NCI-H187 treated with DMSO at 0.1 percent for 48 hours (cell line): ENCODE measurements at regions not wholly inside any gene's neighbourhood (a gene's known extent, or its start where the extent isn't known, plus 50 kb on each side); places are given as distances from the start of the nearest gene placed in this dataset.
"Not testable (repeated sequence)": the region's sequence is repeated elsewhere in the genome, so short reads cannot be mapped to it uniquely, and the experiment has no call there.

Experiments used
- DNase-seq: peaks from one replicate; lab custom pipeline; 2025; lab: John Stamatoyannopoulos, UW

DNA sequence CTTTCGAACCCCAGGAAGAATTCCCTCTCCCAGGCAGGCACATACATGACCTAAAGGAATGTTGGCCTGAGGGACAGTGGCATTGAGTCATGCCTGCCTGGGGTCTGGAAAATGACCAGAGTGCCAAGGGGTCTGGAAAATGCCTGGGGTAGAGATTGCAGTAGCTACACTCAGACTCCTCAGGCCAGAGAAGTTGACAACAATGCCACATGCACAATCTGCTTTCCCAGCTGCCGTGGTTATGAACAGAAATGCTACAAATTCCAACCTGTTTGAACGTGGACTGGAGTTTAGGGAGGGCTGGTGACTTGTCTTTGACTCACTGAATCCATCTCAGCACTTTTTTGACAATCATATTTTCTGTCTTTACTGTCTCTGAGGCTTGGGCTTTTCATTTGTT is 250.0 kb downstream of the ABCC12 start:
- no peak for DNase-seq

DNA sequence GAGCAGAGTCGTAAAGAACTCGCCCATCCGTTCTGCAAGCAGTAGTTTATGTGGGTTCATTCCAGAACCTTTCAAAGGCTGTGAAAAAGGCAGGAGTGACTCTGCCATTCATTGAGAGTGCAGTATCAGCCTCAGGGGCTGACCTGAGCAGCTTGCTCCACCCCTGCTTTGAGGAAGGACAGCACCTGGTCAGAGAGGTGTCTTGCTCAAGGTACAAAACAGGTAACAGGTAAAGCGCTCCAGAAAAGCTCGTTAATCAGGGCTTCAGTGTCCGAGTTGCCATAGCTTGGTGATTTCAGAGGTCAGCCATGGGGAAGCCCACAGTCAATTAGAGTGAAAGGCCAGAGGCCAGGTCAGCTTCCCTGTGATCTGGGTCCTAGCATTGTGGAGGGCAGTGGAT is 251.1 kb downstream of the ABCC12 start:
- DNase-seq = no peak

DNA sequence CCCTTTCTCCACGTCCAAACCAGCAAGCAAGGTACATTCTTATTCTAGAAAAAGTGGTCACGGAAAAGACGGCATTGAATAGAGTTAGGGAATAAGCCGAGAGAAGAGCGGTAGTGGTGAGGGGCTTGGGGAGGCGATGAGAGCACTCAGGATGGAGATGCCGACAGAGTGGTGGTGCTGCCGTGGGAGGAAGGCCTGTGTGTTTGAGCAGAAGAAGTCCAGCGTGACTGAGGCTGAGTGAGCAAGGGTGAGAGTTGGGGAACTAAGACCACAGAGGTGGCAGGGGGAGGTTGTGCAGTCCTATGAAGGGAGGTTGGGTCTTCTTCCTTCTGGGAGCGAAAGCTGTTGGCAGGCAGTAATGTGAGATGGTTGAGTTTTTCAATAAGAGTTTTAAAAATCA is 252.3 kb downstream of the ABCC12 start:
- no peak for DNase-seq

DNA sequence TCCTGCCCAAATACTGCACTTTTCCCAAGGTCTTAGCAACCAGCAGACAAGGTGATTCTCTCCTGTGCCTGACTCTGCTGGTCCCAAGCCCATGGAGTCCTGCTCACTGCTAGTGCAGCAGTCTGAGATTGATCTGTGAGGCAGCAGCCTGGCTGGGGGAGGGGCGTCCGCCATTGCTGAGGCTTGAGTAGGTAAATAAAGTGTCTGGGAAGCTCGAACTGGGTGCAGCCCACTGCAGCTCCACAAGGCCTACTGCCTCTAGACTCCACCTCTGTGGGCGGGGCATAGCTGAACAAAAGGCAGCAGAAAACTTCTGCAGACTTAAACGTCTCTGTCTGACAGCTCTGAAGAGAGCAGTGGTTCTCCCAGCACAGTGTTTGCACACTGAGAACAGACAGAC is 258.7 kb downstream of the ABCC12 start:
- not testable (repeated sequence) for DNase-seq

DNA sequence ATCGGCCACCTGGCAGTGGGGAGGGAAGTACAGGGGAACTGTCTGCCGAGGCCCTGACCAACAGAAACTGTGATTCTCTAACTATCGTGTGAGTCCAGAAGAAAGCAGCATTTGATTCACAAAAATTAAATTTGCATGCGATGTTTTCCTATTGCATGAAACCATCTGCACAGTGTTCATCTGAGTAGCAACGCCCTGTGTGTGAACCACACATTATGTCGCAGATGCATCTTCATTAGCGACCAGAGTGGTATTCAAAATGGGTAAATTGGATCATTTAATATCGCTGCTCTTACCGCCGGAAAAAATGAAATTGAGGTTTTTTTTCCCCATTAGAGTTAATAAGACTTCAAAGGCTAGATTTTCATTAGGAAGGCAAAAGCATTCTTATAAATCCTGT is 260.6 kb downstream of the ABCC12 start:
- DNase-seq = no peak

DNA sequence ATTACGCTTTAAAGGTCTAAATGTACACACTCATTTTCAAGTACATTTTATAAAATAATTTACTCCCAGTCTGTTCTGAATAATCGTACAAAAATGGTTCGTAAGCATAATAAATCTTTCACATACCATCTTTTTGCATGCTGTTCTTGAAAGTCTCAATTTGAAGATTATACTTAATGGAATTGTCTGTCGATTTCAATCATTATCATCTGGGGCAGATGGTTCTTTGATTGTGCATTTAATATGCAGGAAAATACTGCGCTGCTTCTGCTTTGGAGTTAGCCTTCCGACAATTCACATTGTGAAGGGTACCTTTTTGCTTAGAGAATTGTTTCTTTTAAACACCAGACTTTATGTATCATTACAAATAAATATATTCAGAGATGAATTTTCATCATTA is 262.8 kb downstream of the ABCC12 start:
- DNase-seq = no peak

DNA sequence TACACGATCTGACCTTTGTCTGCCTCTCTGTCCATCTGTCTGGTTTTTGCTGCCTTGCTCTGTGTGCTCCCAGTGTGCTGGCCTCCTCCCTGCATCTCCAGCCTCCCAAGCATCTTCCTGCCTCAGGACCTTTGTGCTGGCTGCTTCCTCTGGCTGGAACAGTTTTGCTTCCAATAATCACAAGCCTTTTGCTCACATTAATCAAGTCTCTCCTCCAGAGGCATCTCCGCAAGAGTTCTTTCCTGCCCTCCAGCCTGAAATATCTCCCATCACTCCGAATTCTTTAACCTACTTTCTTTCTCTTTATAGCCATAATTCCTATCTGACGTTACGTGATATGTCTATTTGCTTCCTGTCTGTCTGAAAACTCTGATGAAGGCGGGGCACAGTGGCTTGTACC is 267.1 kb downstream of the ABCC12 start:
- no peak for DNase-seq

DNA sequence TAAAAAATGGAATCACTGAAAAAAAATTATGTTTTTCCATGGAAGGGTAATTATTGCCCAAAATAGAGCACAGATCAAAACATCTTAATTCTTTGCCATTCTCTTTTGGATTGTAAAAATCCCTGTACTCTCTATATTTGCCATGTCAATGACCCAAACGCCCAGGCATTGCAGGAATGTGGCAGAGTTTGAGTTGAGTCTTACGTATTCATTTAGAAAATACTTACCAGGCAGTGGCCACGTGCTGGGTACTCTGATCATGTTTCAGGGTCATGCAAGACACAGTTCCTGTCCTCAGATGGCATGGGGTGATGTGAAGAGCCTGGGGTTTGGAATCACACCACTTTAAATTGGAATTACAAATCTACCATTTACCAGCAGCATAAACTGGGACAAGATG is 267.7 kb downstream of the ABCC12 start:
- no peak for DNase-seq

DNA sequence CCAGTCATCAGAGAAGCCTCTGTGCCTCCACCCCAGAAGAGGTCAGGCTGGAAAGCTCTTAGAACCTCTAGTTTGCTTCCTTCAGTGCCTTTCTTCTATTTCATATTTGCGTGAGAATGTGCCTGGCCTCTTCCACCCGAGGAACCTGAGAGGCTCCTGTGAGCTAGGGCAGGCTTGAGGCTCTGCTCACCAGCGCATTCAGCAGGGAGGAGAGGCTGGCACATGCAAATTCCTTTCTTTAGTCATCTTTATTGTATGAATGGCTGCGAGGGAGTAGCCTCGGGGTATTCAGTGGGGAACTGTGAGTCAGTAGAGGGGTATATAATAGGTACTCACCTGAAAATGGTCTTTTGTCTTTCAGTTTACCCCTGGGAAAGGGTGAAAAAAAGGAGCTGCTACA is 268.3 kb downstream of the ABCC12 start:
- no peak for DNase-seq

DNA sequence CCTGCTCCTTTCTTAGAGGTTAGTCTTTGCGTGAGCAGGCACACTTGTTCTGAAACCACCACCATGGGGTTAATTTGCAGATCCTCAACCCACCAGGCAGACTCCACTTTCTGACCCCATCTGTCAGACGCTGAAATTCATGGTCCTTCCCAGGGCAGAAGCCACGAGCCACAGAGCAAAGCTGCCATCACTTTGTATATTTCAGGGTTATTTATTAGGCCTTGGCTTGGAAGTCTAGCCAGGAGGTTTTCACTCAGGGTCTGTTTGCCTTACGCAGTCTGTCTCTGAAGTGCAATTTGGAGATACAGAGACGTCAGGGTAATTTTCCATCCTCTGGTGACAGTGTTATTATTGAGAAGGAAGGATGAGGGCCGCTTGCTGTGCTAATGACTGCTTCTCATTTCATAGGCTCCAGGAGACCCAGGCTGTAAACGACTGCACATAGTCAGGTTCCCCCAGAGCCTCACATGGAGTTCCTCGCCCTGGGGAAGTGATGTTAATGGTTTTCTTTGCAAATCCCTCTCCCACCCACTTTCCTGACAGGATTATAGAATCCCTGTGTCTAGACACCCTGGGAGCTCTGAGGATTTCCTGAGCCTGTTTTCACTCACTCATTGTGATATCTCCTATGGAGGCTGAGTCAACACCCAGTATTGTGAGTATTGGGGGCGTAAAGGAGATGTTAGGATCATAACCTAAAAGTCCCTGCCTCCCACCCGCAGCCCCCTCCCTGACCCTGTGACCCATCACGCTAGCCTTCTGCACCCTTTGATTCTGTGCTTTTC is 269.0 kb downstream of the ABCC12 start:
- no peak for DNase-seq

DNA sequence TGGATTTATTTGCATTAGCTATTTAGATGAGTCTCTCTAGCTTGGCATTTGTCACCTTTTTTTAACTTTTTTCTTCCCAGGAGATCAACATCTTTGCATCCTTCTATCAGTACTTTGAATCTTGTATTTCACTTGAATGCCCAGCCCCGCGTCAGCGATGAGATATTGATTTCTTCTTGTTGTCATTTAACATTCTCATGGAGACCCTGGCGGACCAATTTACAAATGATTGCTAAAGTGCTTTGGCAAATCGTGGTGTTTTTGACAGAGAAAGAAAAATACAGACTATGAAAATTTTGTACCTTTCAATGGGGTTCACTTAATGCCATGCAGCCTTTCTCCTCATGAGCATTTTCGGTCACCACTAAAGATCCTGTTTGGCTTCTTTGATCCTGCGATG is 269.7 kb downstream of the ABCC12 start:
- DNase-seq = no peak

DNA sequence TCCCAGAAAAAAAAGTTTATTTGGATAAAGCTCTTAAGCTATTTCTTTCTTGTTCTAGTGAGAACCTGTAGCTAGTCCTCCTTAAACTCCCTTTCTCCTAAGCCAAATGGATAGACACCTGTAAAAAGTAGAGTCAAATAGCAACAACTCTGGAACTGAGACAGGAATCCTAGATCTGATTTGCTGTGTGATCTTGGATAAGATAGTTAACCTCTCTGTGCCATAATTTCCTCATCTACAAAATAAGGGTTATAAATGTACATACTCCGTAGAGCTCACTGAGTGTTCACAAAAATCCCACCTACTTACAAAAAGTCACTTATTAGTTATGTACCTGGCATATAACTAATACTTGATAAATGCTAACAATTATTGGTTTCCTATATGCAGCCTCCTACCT is 270.3 kb downstream of the ABCC12 start:
- DNase-seq = no peak

DNA sequence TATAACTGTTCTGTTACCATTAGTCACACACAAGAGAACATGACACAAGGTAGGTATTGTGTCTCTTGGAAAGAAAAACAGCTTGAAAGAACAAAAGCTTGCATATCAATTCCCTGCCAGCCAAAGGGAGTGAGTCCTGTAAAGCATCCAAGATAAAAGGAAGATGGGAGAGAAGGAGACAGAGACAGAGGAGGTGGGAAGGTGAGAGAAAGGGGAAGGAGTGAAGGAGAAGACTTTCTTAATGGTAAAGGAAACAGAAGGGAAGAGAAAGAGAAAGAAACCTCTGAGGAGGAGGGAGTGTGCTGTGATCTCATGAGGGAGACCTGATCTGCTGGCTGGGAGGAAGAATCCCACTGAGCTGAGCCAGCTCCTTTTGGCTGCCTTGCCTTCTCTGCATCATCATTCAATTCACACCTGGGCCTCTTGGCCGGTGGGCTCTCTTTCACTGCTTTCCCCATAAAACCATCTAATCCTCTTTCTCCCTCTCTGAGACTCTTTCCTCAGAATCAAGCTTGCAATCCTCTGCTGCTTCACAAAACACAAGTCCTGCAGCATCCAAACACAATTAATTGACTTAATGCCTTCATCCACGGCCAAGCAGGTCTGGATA is 271.6 kb downstream of the ABCC12 start:
- DNase-seq = no peak

DNA sequence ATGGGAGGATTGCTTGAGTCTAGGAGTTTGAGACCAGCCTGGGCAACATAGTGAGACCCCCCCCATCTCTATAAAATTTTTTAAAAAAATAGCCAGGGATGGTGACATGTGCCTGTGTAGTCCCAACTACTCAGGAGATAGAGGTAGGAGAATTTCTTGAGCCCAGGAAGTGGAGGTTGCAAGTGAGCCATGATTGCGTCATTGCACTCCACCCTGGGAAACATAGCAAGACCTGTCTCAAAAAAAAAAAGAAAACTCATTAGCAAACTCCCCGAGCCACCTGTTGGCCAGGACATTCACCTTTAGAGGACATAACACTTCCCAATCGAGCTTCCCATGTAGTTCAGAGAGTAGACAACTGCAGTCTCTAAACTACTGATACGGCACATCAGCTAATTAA is 274.2 kb downstream of the ABCC12 start:
- no peak for DNase-seq

DNA sequence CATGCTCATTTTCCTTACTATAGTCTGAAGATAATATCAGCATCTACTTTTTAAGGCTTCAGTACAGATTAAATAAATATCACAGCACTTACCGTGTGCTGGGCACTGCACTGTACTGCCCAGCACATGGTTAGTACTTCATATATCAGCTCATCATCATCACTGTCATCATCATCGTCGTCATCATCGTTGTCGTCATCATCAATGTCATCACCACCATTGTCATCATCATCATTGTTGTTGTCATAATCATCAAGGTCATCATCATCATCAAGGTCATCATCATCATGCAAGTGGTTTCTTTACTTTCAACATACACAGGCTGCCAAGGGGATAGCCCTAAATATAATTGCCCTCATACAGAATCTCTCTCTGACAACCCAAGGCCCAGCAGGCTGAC is 275.1 kb downstream of the ABCC12 start:
- DNase-seq = no peak

DNA sequence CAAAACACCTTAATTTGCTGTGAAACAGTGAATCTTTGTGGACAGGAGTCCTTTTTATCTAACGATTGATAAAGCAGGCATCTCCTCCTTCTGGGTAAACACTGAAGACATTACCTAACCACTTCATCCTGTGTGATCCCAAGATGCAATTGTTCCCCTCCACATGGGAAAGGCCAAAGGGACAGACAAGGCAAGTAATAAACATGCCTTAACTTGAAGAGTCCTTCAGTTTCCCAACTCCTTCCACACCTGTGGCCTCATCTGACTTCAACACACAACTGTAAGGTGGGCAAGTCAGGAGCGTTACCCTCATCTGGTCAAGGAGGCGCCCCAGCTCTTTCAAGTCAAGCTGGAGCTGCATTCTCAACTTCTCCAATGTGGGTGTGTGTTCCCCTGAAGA is 278.6 kb downstream of the ABCC12 start:
- no peak for DNase-seq

DNA sequence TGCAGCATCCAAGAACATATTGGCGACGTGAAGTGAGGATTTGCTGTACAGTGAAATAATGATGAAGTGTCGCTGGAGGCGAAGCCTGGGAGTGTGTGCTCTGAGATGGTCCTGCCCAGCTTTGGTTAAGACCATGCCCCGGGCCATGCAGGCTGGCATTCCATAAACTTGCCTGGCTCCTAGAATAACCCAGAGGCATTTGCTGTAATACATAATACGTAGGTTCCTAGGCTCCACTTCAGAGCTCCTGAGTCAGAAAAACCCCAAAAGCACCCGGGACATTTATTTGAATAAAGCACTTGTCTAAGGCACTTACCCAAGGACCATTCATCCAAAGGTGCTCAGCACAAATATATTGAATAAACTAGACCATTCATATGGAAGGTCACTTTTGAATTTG is 279.3 kb downstream of the ABCC12 start:
- no peak for DNase-seq

DNA sequence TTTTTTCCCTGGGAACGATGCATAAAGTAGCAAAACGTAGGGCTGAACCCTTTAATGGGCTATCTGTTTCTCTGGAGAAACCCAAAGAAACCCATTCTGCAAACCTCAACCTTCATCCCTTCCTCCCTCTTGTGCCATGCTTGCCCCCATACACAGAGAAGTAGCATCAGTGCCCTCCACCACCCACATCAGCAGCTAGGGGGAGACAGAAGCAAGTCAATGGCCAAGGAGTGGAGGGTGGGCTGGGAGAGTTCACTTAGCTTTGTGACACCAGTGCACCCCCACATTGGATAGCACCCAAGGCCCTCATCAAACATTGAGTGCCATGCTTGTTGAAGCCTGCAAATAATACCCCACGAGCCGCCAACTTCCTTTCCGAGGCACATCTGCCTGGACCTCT is 282.4 kb downstream of the ABCC12 start:
- no peak for DNase-seq

DNA sequence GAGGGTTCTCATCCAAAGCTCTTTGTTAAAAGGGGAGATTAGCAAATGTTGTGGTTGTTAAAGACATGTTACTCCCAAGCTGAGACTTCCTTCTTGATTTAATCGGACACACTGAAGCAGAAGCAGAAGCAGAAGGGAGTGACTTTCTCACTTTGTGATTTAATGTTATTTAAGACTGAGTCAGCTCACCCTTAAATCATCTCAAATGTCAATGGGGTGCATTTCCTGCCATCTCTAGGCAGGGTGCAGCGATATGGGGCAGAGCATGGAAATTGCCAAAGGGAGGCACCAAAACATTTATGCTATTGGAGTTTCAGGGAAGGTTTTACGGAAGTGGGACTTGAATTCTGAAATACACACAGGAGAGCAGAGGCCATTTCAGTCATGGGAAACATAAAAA is 283.6 kb downstream of the ABCC12 start:
- DNase-seq = no peak

DNA sequence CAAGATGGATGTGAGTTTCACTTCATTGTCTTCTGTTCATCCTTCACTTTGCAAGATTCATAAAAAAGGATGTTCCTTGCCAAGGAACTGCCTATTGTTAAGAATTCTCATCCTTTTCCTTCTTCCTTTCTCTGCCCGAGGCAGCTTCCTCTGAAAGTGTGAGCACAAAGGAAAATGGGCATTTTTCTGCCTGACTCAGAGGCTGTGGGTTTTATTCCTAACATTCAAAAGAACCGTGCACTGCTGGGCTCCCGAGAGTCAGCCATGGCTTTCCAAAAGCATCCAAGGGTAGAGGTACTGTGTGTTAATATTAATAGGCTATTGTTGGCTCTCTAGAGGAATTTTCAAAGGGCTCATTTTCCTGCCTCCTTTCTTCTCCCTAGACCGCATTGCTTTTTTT is 289.4 kb downstream of the ABCC12 start:
- DNase-seq = no peak

DNA sequence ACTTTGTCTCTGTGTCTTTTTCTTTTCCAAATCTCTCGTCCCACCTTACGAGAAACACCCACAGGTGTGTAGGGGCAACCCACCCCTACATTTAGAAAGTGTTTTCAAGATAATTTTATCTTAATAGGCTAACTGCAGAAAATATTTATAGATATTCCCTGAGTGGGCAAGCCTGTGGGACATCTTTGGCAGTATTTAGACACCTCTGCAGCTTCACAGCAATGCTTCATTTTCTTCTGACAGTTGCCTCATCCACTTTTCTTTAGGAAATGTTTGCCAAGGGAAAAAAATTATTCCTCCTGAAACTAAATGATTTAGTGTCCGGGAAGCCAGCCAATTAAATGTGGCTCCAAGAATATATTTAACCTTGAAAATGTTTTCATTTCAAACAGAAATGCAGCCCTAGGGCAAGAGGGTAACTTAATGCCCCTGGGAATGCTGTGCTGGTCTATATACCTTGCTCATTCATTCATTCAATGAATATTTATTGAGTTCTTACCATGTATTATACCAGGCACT is 290.4 kb downstream of the ABCC12 start:
- no peak for DNase-seq

DNA sequence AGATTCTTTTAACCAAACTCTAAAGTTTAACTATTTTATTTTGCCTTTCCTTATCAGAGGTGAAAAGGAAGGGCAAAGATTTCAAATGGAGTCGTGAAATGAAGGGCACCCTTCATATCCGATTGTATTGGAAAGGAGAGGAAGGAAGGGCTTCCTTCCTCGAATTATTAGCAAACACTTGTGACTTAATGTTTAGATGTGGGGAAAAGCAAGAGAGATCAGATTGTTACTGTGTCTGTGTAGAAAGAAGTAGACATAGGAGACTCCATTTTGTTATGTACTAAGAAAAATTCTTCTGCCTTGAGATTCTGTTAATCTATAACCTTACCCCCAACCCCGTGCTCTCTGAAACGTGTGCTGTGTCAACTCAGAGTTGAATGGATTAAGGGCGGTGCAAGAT is 291.5 kb downstream of the ABCC12 start:
- DNase-seq = not testable (repeated sequence)

DNA sequence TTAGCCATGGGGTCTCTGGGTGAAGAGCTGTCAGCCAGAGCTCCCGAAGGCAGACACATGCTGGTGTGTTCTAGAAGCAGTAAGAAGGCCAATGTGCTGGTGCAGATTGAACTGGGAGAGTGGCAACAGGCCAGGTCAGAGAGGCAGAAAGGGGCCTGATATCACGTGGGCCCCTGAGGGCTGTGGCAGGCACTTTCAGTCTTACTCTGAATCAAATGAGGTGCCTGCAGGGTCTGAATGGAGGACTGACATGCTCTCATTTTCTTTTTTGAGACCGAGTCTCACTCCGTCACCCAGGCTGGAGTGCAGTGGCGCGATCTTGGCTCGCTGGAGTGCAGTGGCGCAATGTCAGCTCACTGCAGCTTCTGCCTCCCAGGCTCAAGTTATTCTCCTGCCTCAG is 293.8 kb downstream of the ABCC12 start:
- no peak for DNase-seq
